ENCODE measurements at regions not wholly inside any gene's neighbourhood (a gene's known extent, or its start where the extent isn't known, plus 50 kb on each side); places are given as distances from the start of the nearest gene placed in this dataset.
A peak's percentile ranks its signal among the peaks of the same experiment; 100 is the strongest.

DNA sequence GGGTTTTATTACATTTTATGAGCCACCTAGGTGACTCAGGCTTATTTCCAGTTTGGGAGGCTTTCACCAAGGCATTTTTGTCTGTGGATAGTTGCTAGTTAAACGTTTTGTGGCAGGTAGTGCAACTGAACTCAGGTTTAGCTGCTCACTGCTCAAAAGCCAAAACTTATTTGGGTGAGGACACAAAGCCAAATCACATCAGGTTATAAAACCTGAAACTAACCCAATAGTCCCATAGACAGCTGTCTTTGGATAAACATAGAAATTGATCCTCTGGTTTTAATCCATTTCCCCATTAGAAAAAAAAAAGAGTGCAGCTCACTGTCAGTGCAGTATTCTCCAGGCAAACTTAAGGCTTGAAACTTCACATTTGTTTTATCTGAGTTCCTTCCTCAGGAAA lies 362.6 kb upstream of the TFPI start:
- Mint-ChIP-seq H3K4me1 (no peaks in the 10 kb centered on the region), H3K27ac (no peak overlapping the region), H3K9me3 (no peaks in the 10 kb centered on the region), H3K4me3 (no peak overlapping the region), H3K27me3 (ENCODE audit: low read depth) (no peaks in the 10 kb centered on the region), H3K36me3 (ENCODE audit: low read depth) (no peaks in the 10 kb centered on the region)
- TF ChIP-seq, protein P1, sequence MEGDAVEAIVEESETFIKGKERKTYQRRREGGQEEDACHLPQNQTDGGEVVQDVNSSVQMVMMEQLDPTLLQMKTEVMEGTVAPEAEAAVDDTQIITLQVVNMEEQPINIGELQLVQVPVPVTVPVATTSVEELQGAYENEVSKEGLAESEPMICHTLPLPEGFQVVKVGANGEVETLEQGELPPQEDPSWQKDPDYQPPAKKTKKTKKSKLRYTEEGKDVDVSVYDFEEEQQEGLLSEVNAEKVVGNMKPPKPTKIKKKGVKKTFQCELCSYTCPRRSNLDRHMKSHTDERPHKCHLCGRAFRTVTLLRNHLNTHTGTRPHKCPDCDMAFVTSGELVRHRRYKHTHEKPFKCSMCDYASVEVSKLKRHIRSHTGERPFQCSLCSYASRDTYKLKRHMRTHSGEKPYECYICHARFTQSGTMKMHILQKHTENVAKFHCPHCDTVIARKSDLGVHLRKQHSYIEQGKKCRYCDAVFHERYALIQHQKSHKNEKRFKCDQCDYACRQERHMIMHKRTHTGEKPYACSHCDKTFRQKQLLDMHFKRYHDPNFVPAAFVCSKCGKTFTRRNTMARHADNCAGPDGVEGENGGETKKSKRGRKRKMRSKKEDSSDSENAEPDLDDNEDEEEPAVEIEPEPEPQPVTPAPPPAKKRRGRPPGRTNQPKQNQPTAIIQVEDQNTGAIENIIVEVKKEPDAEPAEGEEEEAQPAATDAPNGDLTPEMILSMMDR (IDR thresholded peaks at IDR 0.05; ENCODE audit: unreplicated experiment in 3 of 3), result no peak

DNA sequence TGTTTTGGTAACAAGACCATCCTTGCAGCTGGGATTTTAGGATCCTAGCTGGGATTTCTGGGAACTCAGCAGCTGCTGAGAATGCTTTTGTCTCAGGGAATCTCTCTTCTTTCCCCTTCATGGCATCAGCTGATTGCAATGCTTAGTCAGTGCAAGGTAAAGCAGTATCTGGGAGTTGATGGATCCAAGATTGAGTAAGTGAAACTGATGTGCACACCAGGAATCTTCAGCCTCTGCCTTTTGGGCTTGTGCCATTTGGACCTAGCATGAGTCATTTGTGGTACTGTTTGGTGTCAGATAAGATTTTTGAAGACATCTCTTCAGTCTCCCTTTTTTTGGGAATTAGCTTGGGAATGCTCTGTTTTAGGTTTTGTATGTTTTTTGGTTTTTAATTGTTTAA lies 363.3 kb upstream of the TFPI start:
- Mint-ChIP-seq H3K4me1 (peaks cover 1% of the 10 kb centered on the region), H3K9me3 (no peaks in the 10 kb centered on the region), H3K4me3 (no peak overlapping the region), H3K27ac (no peak overlapping the region), H3K27me3 (ENCODE audit: low read depth) (no peaks in the 10 kb centered on the region), H3K36me3 (ENCODE audit: low read depth) (no peaks in the 10 kb centered on the region)
- TF ChIP-seq, protein P1 (IDR thresholded peaks at IDR 0.05; ENCODE audit: unreplicated experiment in 3 of 3), result no peak

DNA sequence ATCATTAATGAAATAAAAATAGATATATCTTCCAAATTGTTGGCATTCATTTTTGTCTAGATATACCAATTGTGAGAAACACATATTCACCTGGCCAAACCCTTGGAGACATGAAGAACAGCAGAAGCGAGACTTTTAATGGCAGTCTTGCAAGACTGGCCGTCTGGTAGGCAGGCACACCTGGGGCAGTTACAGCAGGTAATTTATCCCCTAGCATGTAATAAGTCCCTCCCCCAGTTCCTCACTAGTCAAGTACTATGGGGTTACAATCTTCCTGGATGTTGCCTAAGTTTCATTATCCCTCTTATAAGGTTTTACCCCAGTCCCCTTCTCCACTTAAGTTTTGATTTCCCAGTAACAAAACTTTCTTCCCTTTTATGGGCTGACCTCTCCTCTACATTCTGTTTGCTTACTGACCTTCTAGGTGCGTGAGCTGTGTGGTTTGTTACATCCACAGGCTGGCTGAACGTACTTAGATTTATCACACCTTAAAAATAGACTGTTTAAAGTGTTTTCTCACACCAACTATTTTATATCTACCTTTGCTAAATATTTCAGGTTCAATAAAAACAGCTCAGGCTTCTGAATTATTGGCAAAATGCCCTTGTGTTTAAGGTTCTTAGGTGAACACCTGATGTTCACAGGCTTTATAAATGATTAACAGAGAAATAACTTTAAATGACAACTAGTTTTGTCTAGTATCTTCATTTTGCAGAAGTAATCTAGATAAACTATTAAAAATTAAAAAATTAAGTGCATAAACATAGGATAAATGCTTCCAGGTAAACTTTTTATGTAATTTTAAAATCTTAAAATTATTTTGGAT lies 365.0 kb upstream of the TFPI start:
- Mint-ChIP-seq H3K27ac (peak overlapping the region; percentile 36 to 45 (median 41)), H3K27me3 (ENCODE audit: low read depth) (no peaks in the 10 kb centered on the region), H3K9me3 (no peaks in the 10 kb centered on the region), H3K4me1 (peaks cover 9% of the 10 kb centered on the region), H3K36me3 (ENCODE audit: low read depth) (no peaks in the 10 kb centered on the region), H3K4me3 (no peak overlapping the region)
- TF ChIP-seq, protein P1 (IDR thresholded peaks at IDR 0.05; ENCODE audit: unreplicated experiment in 3 of 3), result no peak

DNA sequence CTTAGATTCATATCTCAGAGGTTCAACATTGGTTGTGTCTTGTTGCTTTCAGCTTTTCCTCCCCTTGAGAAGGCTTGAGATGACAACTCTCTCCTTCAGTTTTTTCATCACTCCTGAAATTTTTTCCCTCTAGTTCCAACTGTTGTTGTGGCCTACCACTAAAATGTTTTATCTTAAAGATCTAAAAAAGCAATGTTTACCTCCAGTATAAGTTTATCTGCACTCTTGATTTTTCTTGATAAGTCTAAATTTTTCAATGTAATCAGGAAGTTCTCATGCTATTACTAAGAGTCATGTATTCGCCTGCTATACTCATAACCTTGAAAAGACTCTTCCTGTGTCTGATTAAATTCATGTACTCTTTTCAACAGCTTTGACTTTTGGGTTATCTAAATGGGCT lies 366.3 kb upstream of the TFPI start:
- H3K36me3 Mint-ChIP-seq (ENCODE audit: low read depth), result no peaks in the 10 kb centered on the region
- peaks cover 9% of the 10 kb centered on the region for H3K4me1 Mint-ChIP-seq
- H3K27ac Mint-ChIP-seq, result peak overlapping the region in 2 of 3 experiments; percentile 32 to 57
- H3K4me3 Mint-ChIP-seq, result no peak overlapping the region
- TF ChIP-seq, protein P1 (IDR thresholded peaks at IDR 0.05; ENCODE audit: unreplicated experiment in 3 of 3), result no peak
- no peaks in the 10 kb centered on the region for H3K9me3 Mint-ChIP-seq
- H3K27me3 Mint-ChIP-seq (ENCODE audit: low read depth), result no peaks in the 10 kb centered on the region

DNA sequence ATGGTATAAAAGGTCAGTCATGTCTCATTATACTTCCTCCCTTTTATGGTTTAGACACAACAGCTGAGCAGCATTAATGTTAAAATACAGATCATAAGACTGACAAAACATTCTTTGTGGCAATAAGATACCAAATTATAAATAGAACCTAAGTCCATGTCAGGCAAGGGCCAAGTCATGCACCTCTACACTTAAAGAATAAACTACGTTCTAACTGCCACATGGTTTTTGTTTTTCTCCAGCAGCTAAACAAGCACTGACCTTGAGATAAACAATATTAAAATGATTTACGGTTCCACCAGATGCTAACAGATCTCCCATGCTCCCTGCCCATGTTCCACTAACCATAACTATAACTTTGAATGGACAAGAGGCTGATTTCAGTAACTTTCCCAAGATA lies 368.6 kb upstream of the TFPI start:
- Mint-ChIP-seq H3K36me3 (ENCODE audit: low read depth) (no peaks in the 10 kb centered on the region), H3K4me3 (no peak overlapping the region), H3K9me3 (no peaks in the 10 kb centered on the region), H3K4me1 (peaks cover 9% of the 10 kb centered on the region), H3K27me3 (ENCODE audit: low read depth) (no peaks in the 10 kb centered on the region), H3K27ac (peak overlapping the region in 1 of 3 experiments; percentile 43)
- TF ChIP-seq, protein P1 (IDR thresholded peaks at IDR 0.05; ENCODE audit: unreplicated experiment in 3 of 3), result no peak

DNA sequence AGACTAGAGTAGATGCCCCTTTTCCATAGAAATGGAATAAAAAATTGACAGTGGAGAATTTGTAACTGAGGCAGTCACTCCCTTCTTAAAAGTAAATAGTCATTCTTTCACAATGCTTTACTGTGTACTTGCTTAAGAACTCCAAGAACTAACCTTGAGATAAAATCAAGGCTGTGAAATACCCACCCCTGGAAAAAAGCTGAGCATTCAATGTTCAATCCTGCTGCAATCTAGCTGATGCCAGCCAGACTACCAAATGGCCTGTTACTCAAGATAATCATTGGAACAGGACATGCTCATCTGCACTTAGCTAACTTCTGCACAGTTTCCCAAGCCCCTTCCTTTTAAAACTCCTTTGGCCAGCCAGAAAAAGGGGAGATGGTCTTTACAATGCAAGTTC lies 367.4 kb upstream of the GULP1 start:
- TF ChIP-seq, protein P1 (IDR thresholded peaks at IDR 0.05; ENCODE audit: unreplicated experiment in 3 of 3), result no peak
- Mint-ChIP-seq H3K4me1 (peaks cover 9% of the 10 kb centered on the region), H3K9me3 (no peaks in the 10 kb centered on the region)

More for the DNA sequence above, 367.4 kb upstream of the GULP1 start:
- Mint-ChIP-seq H3K4me3 (no peak overlapping the region), H3K27me3 (ENCODE audit: low read depth) (no peaks in the 10 kb centered on the region), H3K36me3 (ENCODE audit: low read depth) (no peaks in the 10 kb centered on the region), H3K27ac (no peak overlapping the region)

All from nephron (organoid).